ENCODE measurements at regions not wholly inside any gene's neighbourhood (a gene's known extent, or its start where the extent isn't known, plus 50 kb on each side); places are given as distances from the start of the nearest gene placed in this dataset.

GRCh38 chr13:73715911-73716510 lies 418.2 kb downstream of the KLF12 start:
- DNase-seq (ENCODE audit: low read depth): no peak
- TF ChIP-seq, protein P1, sequence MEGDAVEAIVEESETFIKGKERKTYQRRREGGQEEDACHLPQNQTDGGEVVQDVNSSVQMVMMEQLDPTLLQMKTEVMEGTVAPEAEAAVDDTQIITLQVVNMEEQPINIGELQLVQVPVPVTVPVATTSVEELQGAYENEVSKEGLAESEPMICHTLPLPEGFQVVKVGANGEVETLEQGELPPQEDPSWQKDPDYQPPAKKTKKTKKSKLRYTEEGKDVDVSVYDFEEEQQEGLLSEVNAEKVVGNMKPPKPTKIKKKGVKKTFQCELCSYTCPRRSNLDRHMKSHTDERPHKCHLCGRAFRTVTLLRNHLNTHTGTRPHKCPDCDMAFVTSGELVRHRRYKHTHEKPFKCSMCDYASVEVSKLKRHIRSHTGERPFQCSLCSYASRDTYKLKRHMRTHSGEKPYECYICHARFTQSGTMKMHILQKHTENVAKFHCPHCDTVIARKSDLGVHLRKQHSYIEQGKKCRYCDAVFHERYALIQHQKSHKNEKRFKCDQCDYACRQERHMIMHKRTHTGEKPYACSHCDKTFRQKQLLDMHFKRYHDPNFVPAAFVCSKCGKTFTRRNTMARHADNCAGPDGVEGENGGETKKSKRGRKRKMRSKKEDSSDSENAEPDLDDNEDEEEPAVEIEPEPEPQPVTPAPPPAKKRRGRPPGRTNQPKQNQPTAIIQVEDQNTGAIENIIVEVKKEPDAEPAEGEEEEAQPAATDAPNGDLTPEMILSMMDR (conservative IDR thresholded peaks at IDR 0.05; ENCODE audit: low read length): no peak
- no peak overlapping the region for H3K4me3 ChIP-seq (ENCODE audit: low read length)

- TF ChIP-seq, protein P1 (conservative IDR thresholded peaks at IDR 0.05; ENCODE audit: low read length): no peak
- no peak overlapping the region for H3K4me3 ChIP-seq (ENCODE audit: low read length)
- no peak for DNase-seq (ENCODE audit: low read depth)
Measured at GRCh38 chr13:73715114-73715910, 418.9 kb downstream of the KLF12 start.

DNA sequence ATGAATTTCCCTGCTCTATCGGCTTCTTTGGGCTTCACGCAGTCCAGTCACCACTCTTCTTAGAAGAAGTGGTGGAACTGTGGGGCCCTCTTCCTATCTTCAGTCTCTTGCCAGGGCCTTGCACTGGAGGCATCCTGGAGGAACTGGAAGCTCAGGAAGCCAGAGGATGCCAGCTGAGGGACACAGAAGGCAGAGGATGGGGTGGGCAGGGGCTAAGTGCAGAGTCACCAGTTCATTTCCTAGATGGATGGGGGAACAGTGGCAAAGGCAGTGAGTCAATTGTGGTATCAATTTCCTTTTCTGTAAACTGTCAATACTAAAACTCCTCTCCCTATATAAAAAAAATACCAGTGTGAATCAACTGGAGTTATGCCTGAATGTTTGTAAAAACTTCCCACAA lies 419.7 kb downstream of the KLF12 start:
- no peak overlapping the region for H3K4me3 ChIP-seq (ENCODE audit: low read length)
- TF ChIP-seq, protein P1 (conservative IDR thresholded peaks at IDR 0.05; ENCODE audit: low read length): no peak
- DNase-seq (ENCODE audit: low read depth): no peak

GRCh38 chr13:73708393-73708985 lies 425.7 kb downstream of the KLF12 start:
- peak; percentile 67 for DNase-seq (ENCODE audit: low read depth)
- no peak overlapping the region for H3K4me3 ChIP-seq (ENCODE audit: low read length)
- TF ChIP-seq, protein P1 (conservative IDR thresholded peaks at IDR 0.05; ENCODE audit: low read length): peak; percentile 96

- DNase-seq (ENCODE audit: low read depth): no peak
- H3K4me3 ChIP-seq (ENCODE audit: low read length): no peak overlapping the region
- TF ChIP-seq, protein P1 (conservative IDR thresholded peaks at IDR 0.05; ENCODE audit: low read length): no peak
Measured at GRCh38 chr13:73704587-73704986, 429.6 kb downstream of the KLF12 start.

DNA sequence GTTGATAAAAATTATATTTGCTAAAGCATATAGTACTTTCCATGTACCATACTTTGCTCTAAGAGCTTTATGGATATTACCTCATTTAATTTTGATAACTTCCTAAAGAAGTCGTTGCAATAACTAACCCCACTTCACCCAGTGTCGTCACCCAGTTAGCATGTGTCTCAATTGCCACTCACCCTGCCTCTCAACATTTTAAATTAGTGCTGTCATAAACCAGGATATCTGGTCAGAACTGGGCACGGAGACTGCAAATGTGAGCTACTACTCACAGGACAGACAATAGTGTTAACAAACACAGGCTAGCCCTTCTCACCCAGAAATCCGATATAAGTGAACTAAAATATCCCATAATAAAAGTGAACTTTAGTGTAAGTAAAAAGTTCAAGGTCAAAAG lies 430.6 kb downstream of the KLF12 start:
- no peak for DNase-seq (ENCODE audit: low read depth)
- no peak overlapping the region for H3K4me3 ChIP-seq (ENCODE audit: low read length)
- TF ChIP-seq, protein P1 (conservative IDR thresholded peaks at IDR 0.05; ENCODE audit: low read length): no peak

All from AG10803 (cell line).